Osteoblast (primary cell): ENCODE measurements at regions not wholly inside any gene's neighbourhood (a gene's known extent, or its start where the extent isn't known, plus 50 kb on each side); places are given as distances from the start of the nearest gene placed in this dataset.

Source experiments
- DNase-seq: peaks from one replicate; pipeline ENCODE4 v3.0.0; 2011; ENCODE audit warnings: low spot score, mixed read lengths; ENCODE audit not compliant: insufficient read length; ENCODE audit errors: missing footprints
- H2AFZ ChIP-seq: 2 replicates; pipeline ENCODE4 v1.6.0; 2011; ENCODE audit warnings: mild to moderate bottlenecking, low read length
- H3K27ac ChIP-seq: 2 replicates; pipeline ENCODE4 v1.5.1; 2011; ENCODE audit warnings: mild to moderate bottlenecking, low read depth, low read length, moderate library complexity
- H3K27me3 ChIP-seq: 2 replicates; pipeline ENCODE4 v1.6.0; 2012; ENCODE audit warnings: mild to moderate bottlenecking, control low read depth, inconsistent platforms, low read length, moderate library complexity; ENCODE audit not compliant: insufficient read depth
- H3K36me3 ChIP-seq: 2 replicates; pipeline ENCODE4 v1.5.1; 2011; ENCODE audit warnings: mild to moderate bottlenecking, low read length, control low read depth, moderate library complexity; ENCODE audit not compliant: insufficient read depth
- H3K4me1 ChIP-seq: 2 replicates; pipeline ENCODE4 v1.5.1; 2011; ENCODE audit warnings: mild to moderate bottlenecking, low read length, control low read depth, moderate library complexity; ENCODE audit not compliant: insufficient read depth
- H3K4me2 ChIP-seq: 2 replicates; pipeline ENCODE4 v1.6.0; 2011; ENCODE audit warnings: mild to moderate bottlenecking, low read length; ENCODE audit not compliant: insufficient read depth
- H3K4me3 ChIP-seq: fragments of 200-600 bp; sonication (generic); 3 replicates; pipeline ENCODE4 v1.5.1; 2012; ENCODE audit warnings: mild to moderate bottlenecking, low read length, inconsistent platforms; ENCODE audit not compliant: insufficient read depth
- H3K79me2 ChIP-seq: 2 replicates; pipeline ENCODE4 v1.6.0; 2012; ENCODE audit warnings: mild to moderate bottlenecking, low read length, control low read depth, inconsistent platforms; ENCODE audit not compliant: insufficient read depth
- H3K9me3 ChIP-seq: 2 replicates; pipeline ENCODE4 v1.5.1; 2011; ENCODE audit warnings: low read depth, low read length, control low read depth
- H4K20me1 ChIP-seq: 2 replicates; pipeline ENCODE4 v1.6.0; 2012; ENCODE audit warnings: mild to moderate bottlenecking, low read length, control low read depth; ENCODE audit not compliant: insufficient read depth
- CTCF ChIP-seq: IDR thresholded peaks from 2 replicates; pipeline ENCODE4 v1.5.1; 2011; ENCODE audit warnings: mild to moderate bottlenecking, low read depth, low read length, moderate library complexity; ENCODE audit errors: extremely low read depth

GRCh38 chr22:48429446-48430020 lies 1398.1 kb downstream of the BRD1 start:
- Histone ChIP-seq H3K27ac (no peak overlapping the region), H3K4me2 (no peak overlapping the region), H3K36me3 (no peaks in the 10 kb centered on the region)

GRCh38 chr22:48428631-48429371 lies 1398.9 kb downstream of the BRD1 start:
- Histone ChIP-seq H2AFZ (no peak overlapping the region), H3K27ac (no peak overlapping the region), H3K4me1 (no peaks in the 10 kb centered on the region), H3K27me3 (no peaks in the 10 kb centered on the region), H3K4me2 (no peak overlapping the region), H3K36me3 (no peaks in the 10 kb centered on the region), H3K9me3 (no peaks in the 10 kb centered on the region), H3K79me2 (no peaks in the 10 kb centered on the region), H3K4me3 (no peak overlapping the region), H4K20me1 (no peaks in the 10 kb centered on the region)
- peak; percentile 68 for DNase-seq
- no peak for TF ChIP-seq CTCF

More at GRCh38 chr22:48429446-48430020, 1398.1 kb downstream of the BRD1 start:
- Histone ChIP-seq H3K79me2 (no peaks in the 10 kb centered on the region), H3K4me1 (no peaks in the 10 kb centered on the region), H2AFZ (no peak overlapping the region), H3K9me3 (no peaks in the 10 kb centered on the region), H4K20me1 (no peaks in the 10 kb centered on the region), H3K27me3 (no peaks in the 10 kb centered on the region), H3K4me3 (no peak overlapping the region)
- TF ChIP-seq CTCF, result no peak
- DNase-seq, result no peak

DNA sequence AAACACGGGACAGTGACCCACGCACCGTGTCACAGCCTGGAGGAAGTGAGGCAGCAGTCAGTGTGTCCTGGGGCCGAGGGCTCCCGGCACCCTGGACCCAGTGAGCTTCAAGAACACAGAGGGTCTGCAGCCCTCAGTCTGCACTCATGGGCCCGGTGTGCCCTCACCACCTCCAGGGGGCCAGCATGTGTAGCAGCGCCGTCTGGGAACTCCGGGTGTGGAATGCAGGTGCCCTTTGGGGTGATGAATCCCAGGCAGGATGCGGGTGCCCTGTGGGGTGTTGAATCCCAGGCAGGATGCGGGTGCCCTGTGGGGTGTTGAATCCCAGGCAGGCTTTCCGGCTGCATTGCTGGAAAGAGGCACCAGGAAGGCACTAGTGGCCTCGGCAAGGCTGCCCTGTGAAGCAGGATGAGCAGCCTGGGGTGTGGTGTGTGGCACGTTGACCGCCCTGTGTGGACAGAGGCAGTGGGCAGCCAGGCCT lies 1399.9 kb downstream of the BRD1 start:
- no peaks in the 10 kb centered on the region for H4K20me1 ChIP-seq
- peaks cover 4% of the 10 kb centered on the region for H3K4me1 ChIP-seq
- no peak overlapping the region for H3K4me2 ChIP-seq
- no peak for TF ChIP-seq CTCF
- H3K79me2 ChIP-seq, result no peaks in the 10 kb centered on the region
- no peaks in the 10 kb centered on the region for H3K27me3 ChIP-seq
- no peaks in the 10 kb centered on the region for H3K36me3 ChIP-seq
- H3K27ac ChIP-seq, result no peak overlapping the region
- H2AFZ ChIP-seq, result no peak overlapping the region
- DNase-seq, result no peak
- H3K9me3 ChIP-seq, result no peaks in the 10 kb centered on the region
- no peak overlapping the region for H3K4me3 ChIP-seq
